ENCODE measurements at regions not wholly inside any gene's neighbourhood (a gene's known extent, or its start where the extent isn't known, plus 50 kb on each side); places are given as distances from the start of the nearest gene placed in this dataset.

GRCh38 chr5:143660625-143661024 is 151.3 kb upstream of the HMHB1 start:
- no peaks in the 10 kb centered on the region for H3K9me3 ChIP-seq (ENCODE audit: control insufficient read depth, low read depth, low read length)
- H3K4me2 ChIP-seq (ENCODE audit: control insufficient read depth, extremely low read depth, insufficient read depth, low read depth, low read length) = no peak overlapping the region
- no peak overlapping the region for H2AFZ ChIP-seq (ENCODE audit: control insufficient read depth, low read length)
- H3K9ac ChIP-seq (ENCODE audit: control insufficient read depth, extremely low read depth, insufficient read depth, low read length) = no peak overlapping the region
- no peak overlapping the region for H3K27ac ChIP-seq (ENCODE audit: control insufficient read depth, insufficient read depth, low read length)
- DNase-seq (ENCODE audit: low read depth, low spot score) = no peak
- H3K4me1 ChIP-seq (ENCODE audit: control insufficient read depth, extremely low read depth, insufficient read depth, low read length) = no peaks in the 10 kb centered on the region
- H3K36me3 ChIP-seq (ENCODE audit: control insufficient read depth in 2 of 2, extremely low read depth in 1 of 2, insufficient read depth in 2 of 2, low read length in 2 of 2) = no peaks in the 10 kb centered on the region
- no peaks in the 10 kb centered on the region for H3K9me1 ChIP-seq (ENCODE audit: control insufficient read depth, extremely low read depth, insufficient read depth, low read length)
- no peaks in the 10 kb centered on the region for H4K20me1 ChIP-seq (ENCODE audit: control insufficient read depth, extremely low read depth, insufficient read depth, low read length)
- no peak for FAIRE-seq
- no peak overlapping the region for H3K4me3 ChIP-seq (ENCODE audit: control insufficient read depth in 2 of 3, extremely low read depth in 1 of 3, insufficient read depth in 2 of 3, low read depth in 1 of 3, low read length in 3 of 3)
- H3K27me3 ChIP-seq (ENCODE audit: control insufficient read depth, extremely low read depth, insufficient read depth, low read length) = no peaks in the 10 kb centered on the region
- no peak for TF ChIP-seq EZH2 (IDR thresholded peaks at IDR 0.05; ENCODE audit: low read length)
- no peak for TF ChIP-seq CTCF (optimal IDR thresholded peaks at IDR 0.05 in 1 of 3, IDR thresholded peaks at IDR 0.05 in 1 of 3, conservative IDR thresholded peaks at IDR 0.05 in 1 of 3; ENCODE audit: extremely low read depth in 1 of 3, insufficient read depth in 2 of 3, low read length in 3 of 3)
- no peaks in the 10 kb centered on the region for H3K79me2 ChIP-seq (ENCODE audit: control insufficient read depth, insufficient read depth, low read length)
- dilution Hi-C loops (cut with MboI; ENCODE audit: extremely low pct_ligation_motif_present, low sequenced_read_pairs) = no loop called here

- H3K27ac ChIP-seq (ENCODE audit: control insufficient read depth, insufficient read depth, low read length) = no peak overlapping the region
- no peak overlapping the region for H3K9ac ChIP-seq (ENCODE audit: control insufficient read depth, extremely low read depth, insufficient read depth, low read length)
- no peak overlapping the region for H2AFZ ChIP-seq (ENCODE audit: control insufficient read depth, low read length)
- TF ChIP-seq CTCF (optimal IDR thresholded peaks at IDR 0.05 in 1 of 3, IDR thresholded peaks at IDR 0.05 in 1 of 3, conservative IDR thresholded peaks at IDR 0.05 in 1 of 3; ENCODE audit: extremely low read depth in 1 of 3, insufficient read depth in 2 of 3, low read length in 3 of 3) (no peak), EZH2 (IDR thresholded peaks at IDR 0.05; ENCODE audit: low read length) (no peak)
- H3K4me3 ChIP-seq (ENCODE audit: control insufficient read depth in 2 of 3, extremely low read depth in 1 of 3, insufficient read depth in 2 of 3, low read depth in 1 of 3, low read length in 3 of 3) = no peak overlapping the region
- dilution Hi-C loops (cut with MboI; ENCODE audit: extremely low pct_ligation_motif_present, low sequenced_read_pairs) = no loop called here
- DNase-seq (ENCODE audit: low read depth, low spot score) (no peak), FAIRE-seq (no peak)
- H4K20me1 ChIP-seq (ENCODE audit: control insufficient read depth, extremely low read depth, insufficient read depth, low read length) = no peaks in the 10 kb centered on the region
- H3K9me1 ChIP-seq (ENCODE audit: control insufficient read depth, extremely low read depth, insufficient read depth, low read length) = no peaks in the 10 kb centered on the region
- no peaks in the 10 kb centered on the region for H3K27me3 ChIP-seq (ENCODE audit: control insufficient read depth, extremely low read depth, insufficient read depth, low read length)
- H3K4me1 ChIP-seq (ENCODE audit: control insufficient read depth, extremely low read depth, insufficient read depth, low read length) = no peaks in the 10 kb centered on the region
- H3K36me3 ChIP-seq (ENCODE audit: control insufficient read depth in 2 of 2, extremely low read depth in 1 of 2, insufficient read depth in 2 of 2, low read length in 2 of 2) = no peaks in the 10 kb centered on the region
- no peak overlapping the region for H3K4me2 ChIP-seq (ENCODE audit: control insufficient read depth, extremely low read depth, insufficient read depth, low read depth, low read length)
- no peaks in the 10 kb centered on the region for H3K79me2 ChIP-seq (ENCODE audit: control insufficient read depth, insufficient read depth, low read length)
- H3K9me3 ChIP-seq (ENCODE audit: control insufficient read depth, low read depth, low read length) = no peaks in the 10 kb centered on the region
Observed at GRCh38 chr5:143659599-143660238, 152.2 kb upstream of the HMHB1 start.
